ENCODE measurements at regions not wholly inside any gene's neighbourhood (a gene's known extent, or its start where the extent isn't known, plus 50 kb on each side); places are given as distances from the start of the nearest gene placed in this dataset.

- TF ChIP-seq CTCF (IDR thresholded peaks at IDR 0.05) (no peak), ZFX (IDR thresholded peaks at IDR 0.05; ENCODE audit: borderline replicate concordance) (no peak)
Observed at GRCh38 chr4:151921811-151922210, 161.0 kb upstream of the GATB start.

Data from 22Rv1 (cell line).